HL-60 (cell line): ENCODE measurements at regions not wholly inside any gene's neighbourhood (a gene's known extent, or its start where the extent isn't known, plus 50 kb on each side); places are given as distances from the start of the nearest gene placed in this dataset.

Experiments
- CTCF ChIP-seq: IDR thresholded peaks from one replicate; pipeline ENCODE4 v1.5.1; 2011; ENCODE audit warnings: low read length, control low read depth, inconsistent platforms; ENCODE audit not compliant: insufficient read depth
- GABPA ChIP-seq: IDR thresholded peaks from 2 replicates; pipeline ENCODE4 v1.6.1; 2012; ENCODE audit warnings: low read depth
- POLR2AphosphoS5 ChIP-seq: IDR thresholded peaks from 2 replicates; pipeline ENCODE4 v1.6.1; 2012; ENCODE audit warnings: low read depth
- REST ChIP-seq: IDR thresholded peaks from 2 replicates; pipeline ENCODE4 v1.6.1; 2012; ENCODE audit warnings: low read depth; ENCODE audit not compliant: insufficient replicate concordance
- SPI1 ChIP-seq: IDR thresholded peaks from 2 replicates; pipeline ENCODE4 v1.6.1; 2012; ENCODE audit warnings: low read depth, mild to moderate bottlenecking, borderline replicate concordance

- TF ChIP-seq CTCF = no peak
- TF ChIP-seq POLR2AphosphoS5 = no peak
- no peak for TF ChIP-seq REST
- no peak for TF ChIP-seq GABPA
- no peak for TF ChIP-seq SPI1
These were observed 1081.6 kb upstream of the EYS start for GRCh38 chr6:66788579-66788978.
